K562 (cell line): ENCODE measurements at regions not wholly inside any gene's neighbourhood (a gene's known extent, or its start where the extent isn't known, plus 50 kb on each side); places are given as distances from the start of the nearest gene placed in this dataset.

Source experiments
- E2F1 ChIP-seq: sonication (generic); formaldehyde crosslinking; IDR thresholded peaks from 2 replicates; pipeline ENCODE4 v1.8.1; 2023; ENCODE audit warnings: mild to moderate bottlenecking, missing genetic modification reagents, moderate library complexity
- U2AF2 ChIP-seq: fragments of 200-400 bp; formaldehyde crosslinking; optimal IDR thresholded peaks from 2 replicates; pipeline ENCODE3; 2017; ENCODE audit warnings: low read depth, mild to moderate bottlenecking, low read length

DNA sequence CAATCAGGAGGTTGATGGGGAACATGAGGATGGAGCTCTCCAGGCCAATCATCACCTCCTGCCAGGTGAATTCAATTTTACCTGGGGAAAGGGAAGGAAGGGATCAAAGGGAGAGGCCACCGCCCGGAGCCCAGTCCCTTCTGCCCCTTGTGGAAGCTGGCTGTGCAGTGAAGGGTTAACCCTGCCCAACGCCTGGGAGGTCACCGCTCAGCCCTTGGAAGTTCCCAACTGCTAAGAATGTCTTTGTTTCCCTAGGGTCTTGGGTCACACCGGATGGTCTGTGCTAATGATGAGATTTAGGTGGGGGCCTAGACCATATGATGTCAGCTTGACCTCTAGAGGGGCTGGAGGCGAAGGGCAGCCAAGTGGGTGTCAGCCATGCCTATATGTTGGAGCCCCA lies 52.1 kb upstream of the GCSH start (continued):
- TF ChIP-seq E2F1 (CRISPR knock-in tag) (no peak), U2AF2 (no peak)
